ENCODE measurements at regions not wholly inside any gene's neighbourhood (a gene's known extent, or its start where the extent isn't known, plus 50 kb on each side); places are given as distances from the start of the nearest gene placed in this dataset.
"Not testable (repeated sequence)": the region's sequence is repeated elsewhere in the genome, so short reads cannot be mapped to it uniquely, and the experiment has no call there.

GRCh38 chr11:80724366-80724765 is 1283.5 kb upstream of the TENM4 start:
- DNase-seq, result no peak

- peak; percentile 52 for DNase-seq
Observed at GRCh38 chr11:80722629-80723028, 1281.8 kb upstream of the TENM4 start.

- DNase-seq, result no peak
Observed at GRCh38 chr11:80720295-80720694, 1279.5 kb upstream of the TENM4 start.

GRCh38 chr11:80719292-80719646 is 1278.4 kb upstream of the TENM4 start:
- DNase-seq, result no peak

GRCh38 chr11:80718611-80719291 is 1277.9 kb upstream of the TENM4 start:
- DNase-seq, result no peak

GRCh38 chr11:80702264-80702663 is 1261.4 kb upstream of the TENM4 start:
- peak; percentile 11 for DNase-seq

GRCh38 chr11:80700386-80700785 is 1259.6 kb upstream of the TENM4 start:
- DNase-seq, result no peak

- DNase-seq, result not testable (repeated sequence)
Observed at GRCh38 chr11:80699406-80700177, 1258.8 kb upstream of the TENM4 start.

- DNase-seq, result no peak
Observed at GRCh38 chr11:80698637-80699036, 1257.8 kb upstream of the TENM4 start.

GRCh38 chr11:80694385-80694784 is 1253.6 kb upstream of the TENM4 start:
- no peak for DNase-seq

GRCh38 chr11:80687941-80688340 is 1247.1 kb upstream of the TENM4 start:
- DNase-seq, result no peak

GRCh38 chr11:80686889-80687288 is 1246.1 kb upstream of the TENM4 start:
- DNase-seq, result no peak

GRCh38 chr11:80673566-80673965 is 1232.7 kb upstream of the TENM4 start:
- DNase-seq, result no peak

GRCh38 chr11:80669620-80670019 is 1228.8 kb upstream of the TENM4 start:
- DNase-seq, result no peak

GRCh38 chr11:80668039-80668438 is 1227.2 kb upstream of the TENM4 start:
- no peak for DNase-seq

- no peak for DNase-seq
Observed at GRCh38 chr11:80655834-80656233, 1215.0 kb upstream of the TENM4 start.

GRCh38 chr11:80650966-80651365 is 1210.1 kb upstream of the TENM4 start:
- DNase-seq, result no peak

GRCh38 chr11:80649186-80649585 is 1208.4 kb upstream of the TENM4 start:
- DNase-seq, result no peak

- DNase-seq, result no peak
Observed at GRCh38 chr11:80638296-80638695, 1197.5 kb upstream of the TENM4 start.

GRCh38 chr11:80637571-80637970 is 1196.7 kb upstream of the TENM4 start:
- no peak for DNase-seq

- no peak for DNase-seq
Observed at GRCh38 chr11:80636999-80637398, 1196.2 kb upstream of the TENM4 start.

- no peak for DNase-seq
Observed at GRCh38 chr11:80635178-80635577, 1194.3 kb upstream of the TENM4 start.

GRCh38 chr11:80632691-80633090 is 1191.9 kb upstream of the TENM4 start:
- no peak for DNase-seq

GRCh38 chr11:80632156-80632555 is 1191.3 kb upstream of the TENM4 start:
- DNase-seq, result no peak

GRCh38 chr11:80629466-80629865 is 1188.6 kb upstream of the TENM4 start:
- DNase-seq, result no peak

Measured in fibroblast of skin of right biceps (primary cell).